VCaP (cell line): ENCODE measurements at regions not wholly inside any gene's neighbourhood (a gene's known extent, or its start where the extent isn't known, plus 50 kb on each side); places are given as distances from the start of the nearest gene placed in this dataset.

Experiments used
- H3K27ac ChIP-seq: fragments of 450-650 bp; 2 replicates; pipeline ENCODE4 v1.5.1; 2017
- CTCF ChIP-seq: fragments of 450-650 bp; conservative IDR thresholded peaks from 2 replicates; pipeline ENCODE4 v1.5.1; 2017; ENCODE audit warnings: mild to moderate bottlenecking, moderate library complexity

DNA sequence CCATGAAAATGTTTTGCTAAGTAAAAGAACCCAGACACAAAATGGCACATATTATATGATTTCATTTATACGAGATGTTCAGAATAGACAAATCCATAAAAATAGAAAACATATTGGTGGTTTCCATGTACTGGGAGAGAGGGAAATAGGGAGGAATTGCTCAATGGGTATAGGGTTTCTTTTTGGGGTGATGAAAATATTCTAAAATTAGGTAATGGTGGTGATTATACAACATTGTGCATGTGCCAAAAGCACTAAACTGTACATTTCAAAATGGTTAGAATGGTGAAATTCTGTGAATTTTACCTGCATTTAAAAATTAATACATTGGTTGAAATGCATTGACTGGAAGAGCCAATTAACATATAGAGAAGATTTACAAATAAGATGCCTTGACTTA, 613.9 kb downstream of the TNS3 start:
- H3K27ac ChIP-seq, result no peak overlapping the region
- no peak for TF ChIP-seq CTCF

DNA sequence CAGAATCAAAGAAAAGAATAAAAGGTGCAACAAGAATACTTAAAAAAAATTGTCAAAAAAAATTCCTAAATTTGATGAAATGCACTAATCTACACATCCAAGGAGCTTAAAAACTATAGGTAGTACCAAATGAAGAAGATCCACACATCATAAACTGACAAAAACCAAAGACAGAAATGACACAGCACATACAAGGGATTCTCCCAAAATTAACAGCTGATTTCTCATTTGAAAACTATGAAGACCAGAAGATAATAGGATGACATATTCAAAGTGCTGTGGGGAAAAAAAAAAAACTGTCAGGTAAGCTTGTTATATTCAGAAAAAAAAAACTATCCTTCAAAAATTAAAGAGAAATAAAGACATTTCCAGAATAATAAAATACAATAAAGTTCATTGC, 618.2 kb downstream of the TNS3 start:
- no peak for TF ChIP-seq CTCF
- H3K27ac ChIP-seq, result no peak overlapping the region

DNA sequence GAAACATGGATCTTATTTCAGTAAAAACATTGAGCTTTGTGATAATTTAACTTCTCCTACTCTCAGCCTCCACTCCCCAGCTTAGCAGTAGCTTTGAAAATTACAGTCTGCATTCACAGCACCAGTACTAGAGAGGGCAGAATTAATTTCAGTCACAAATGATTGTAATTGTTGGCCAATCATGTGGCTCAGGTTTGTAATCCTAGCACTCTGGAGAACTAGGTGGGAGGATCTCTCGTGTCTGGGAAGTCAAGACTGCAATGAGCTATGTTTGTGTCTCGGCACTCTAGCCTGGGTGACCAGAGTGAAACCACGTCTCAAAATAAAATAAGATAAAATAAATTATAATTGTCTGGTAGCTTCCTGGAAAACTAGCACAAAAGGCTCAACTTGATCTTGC, 620.9 kb downstream of the TNS3 start:
- H3K27ac ChIP-seq, result no peak overlapping the region
- TF ChIP-seq CTCF, result no peak

DNA sequence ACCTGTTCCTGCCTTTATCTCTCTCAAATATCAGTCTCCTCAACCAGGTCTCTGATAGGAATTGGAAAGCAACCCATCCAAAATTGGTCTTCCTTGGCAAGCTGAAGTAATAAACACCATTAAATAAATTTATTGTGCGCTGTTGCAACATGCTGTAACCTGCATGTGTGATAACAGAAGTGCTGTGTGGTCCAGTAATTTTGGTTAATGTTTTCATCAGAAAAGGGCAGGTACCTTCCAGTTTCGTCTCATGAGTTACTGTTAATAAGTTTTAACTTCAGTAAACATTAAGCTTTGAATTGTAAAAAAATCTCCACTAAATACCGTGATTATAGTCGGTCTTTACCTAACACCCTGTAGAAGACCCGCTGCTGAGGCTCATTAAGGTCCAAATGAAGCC, 624.7 kb downstream of the TNS3 start:
- no peak for TF ChIP-seq CTCF
- H3K27ac ChIP-seq, result no peak overlapping the region

- no peak overlapping the region for H3K27ac ChIP-seq
- TF ChIP-seq CTCF, result no peak
Measured at GRCh38 chr7:46955531-46955930, 626.4 kb downstream of the TNS3 start.

- no peak for TF ChIP-seq CTCF
- H3K27ac ChIP-seq, result no peak overlapping the region
Measured at GRCh38 chr7:46954181-46954580, 627.7 kb downstream of the TNS3 start.

DNA sequence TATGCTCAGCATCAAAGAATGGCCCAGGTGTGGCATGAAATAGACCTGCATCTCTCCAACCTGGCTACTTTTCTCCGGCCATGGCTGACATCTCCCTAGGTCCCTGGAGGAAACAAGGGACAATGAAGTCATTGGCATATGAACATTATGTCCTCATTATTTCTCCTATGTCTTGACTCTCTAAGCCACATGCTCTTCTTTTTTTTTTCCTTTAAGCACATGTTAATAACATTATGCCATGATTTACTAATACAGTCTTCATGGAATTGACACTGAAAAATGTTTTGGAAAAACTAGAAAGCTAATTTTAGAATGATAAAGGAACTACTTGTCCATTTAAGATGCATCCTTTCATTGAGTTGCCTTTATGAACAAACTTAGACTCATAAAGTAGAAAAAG, 628.9 kb downstream of the TNS3 start:
- no peak for TF ChIP-seq CTCF
- H3K27ac ChIP-seq, result no peak overlapping the region
